ENCODE measurements at regions not wholly inside any gene's neighbourhood (a gene's known extent, or its start where the extent isn't known, plus 50 kb on each side); places are given as distances from the start of the nearest gene placed in this dataset.

GRCh38 chr1:88296642-88297041, 387.4 kb upstream of the PKN2 start:
- ATAC-seq (no peak), DNase-seq (no peak)
- no peaks in the 10 kb centered on the region for H4K20me1 ChIP-seq (ENCODE audit: low read length)
- no peaks in the 10 kb centered on the region for H3K27me3 ChIP-seq (ENCODE audit: low read length)
- H3K9me2 ChIP-seq (replicated peaks; ENCODE audit: low read length), result no peaks in the 10 kb centered on the region
- no peak overlapping the region for H3K27ac ChIP-seq (ENCODE audit: low read length)
- no peaks in the 10 kb centered on the region for H3K36me3 ChIP-seq (ENCODE audit: low read depth, low read length)
- no peak overlapping the region for H3K9ac ChIP-seq (ENCODE audit: low read length)
- no peaks in the 10 kb centered on the region for H3K9me3 ChIP-seq (ENCODE audit: low read length)
- H3F3A ChIP-seq (ENCODE audit: low read length, unreplicated experiment), result no peaks in the 10 kb centered on the region
- CTCF ChIA-PET, result interaction anchor here (0.6 to 0.7 kb wide), 2 partner anchors 12 to 970 kb away, joined by 3 to 4 read pairs; no protein-coding TSS in a partner anchor
- BruUV-seq (replicated peaks), result no TSS peak
- no peak overlapping the region for H3K4me3 ChIP-seq (ENCODE audit: low read length)
- H3K4me1 ChIP-seq (ENCODE audit: insufficient read depth, low read length), result no peaks in the 10 kb centered on the region
- TF ChIP-seq EZH2phosphoT487 (IDR thresholded peaks at IDR 0.05; ENCODE audit: borderline replicate concordance, low read length) (no peak), CTCF (conservative IDR thresholded peaks at IDR 0.05; ENCODE audit: low read depth, low read length) (no peak), EZH2 (IDR thresholded peaks at IDR 0.05; ENCODE audit: low read length, unreplicated experiment) (no peak)
- no peak overlapping the region for H2AFZ ChIP-seq (ENCODE audit: low read length)
- no peaks in the 10 kb centered on the region for H3K79me2 ChIP-seq (ENCODE audit: low read length)
- H3K4me2 ChIP-seq (ENCODE audit: low read length), result no peak overlapping the region
- intact Hi-C loops (cut with micrococcal nuclease), result no loop called here
- POLR2A ChIA-PET (ENCODE audit: unreplicated experiment), result no interaction called here

GRCh38 chr1:88298506-88298905, 385.6 kb upstream of the PKN2 start:
- BruUV-seq (replicated peaks), result no TSS peak
- intact Hi-C loops (cut with micrococcal nuclease), result no loop called here
- no peak for DNase-seq
- Histone ChIP-seq H3K4me1 (ENCODE audit: insufficient read depth, low read length) (no peaks in the 10 kb centered on the region), H3K27me3 (ENCODE audit: low read length) (no peaks in the 10 kb centered on the region), H3K9me3 (ENCODE audit: low read length) (no peaks in the 10 kb centered on the region), H4K20me1 (ENCODE audit: low read length) (no peaks in the 10 kb centered on the region), H3K4me3 (ENCODE audit: low read length) (no peak overlapping the region), H2AFZ (ENCODE audit: low read length) (no peak overlapping the region), H3K9ac (ENCODE audit: low read length) (no peak overlapping the region), H3K36me3 (ENCODE audit: low read depth, low read length) (no peaks in the 10 kb centered on the region), H3K79me2 (ENCODE audit: low read length) (no peaks in the 10 kb centered on the region), H3K9me2 (replicated peaks; ENCODE audit: low read length) (no peaks in the 10 kb centered on the region), H3F3A (ENCODE audit: low read length, unreplicated experiment) (no peaks in the 10 kb centered on the region), H3K4me2 (ENCODE audit: low read length) (no peak overlapping the region), H3K27ac (ENCODE audit: low read length) (no peak overlapping the region)
- ChIA-PET CTCF (no interaction called here), POLR2A (ENCODE audit: unreplicated experiment) (no interaction called here)
- TF ChIP-seq EZH2phosphoT487 (IDR thresholded peaks at IDR 0.05; ENCODE audit: borderline replicate concordance, low read length) (no peak), CTCF (conservative IDR thresholded peaks at IDR 0.05; ENCODE audit: low read depth, low read length) (no peak)
- no peak for ATAC-seq

GRCh38 chr1:88300752-88301263, 383.3 kb upstream of the PKN2 start:
- no peaks in the 10 kb centered on the region for H3K9me2 ChIP-seq (replicated peaks; ENCODE audit: low read length)
- TF ChIP-seq CTCF (conservative IDR thresholded peaks at IDR 0.05; ENCODE audit: low read depth, low read length), result no peak
- no peak for TF ChIP-seq EZH2 (IDR thresholded peaks at IDR 0.05; ENCODE audit: low read length, unreplicated experiment)
- no peak for TF ChIP-seq EZH2phosphoT487 (IDR thresholded peaks at IDR 0.05; ENCODE audit: borderline replicate concordance, low read length)
- intact Hi-C loops (cut with micrococcal nuclease), result loop anchor here (5.0 to 10.0 kb wide), 4 partner anchors 246 to 1009 kb away; partner anchors contain the start of gene LMO4
- no peaks in the 10 kb centered on the region for H3F3A ChIP-seq (ENCODE audit: low read length, unreplicated experiment)
- no peak overlapping the region for H3K4me2 ChIP-seq (ENCODE audit: low read length)
- H3K9me3 ChIP-seq (ENCODE audit: low read length), result no peaks in the 10 kb centered on the region
- no peak overlapping the region for H3K9ac ChIP-seq (ENCODE audit: low read length)
- H4K20me1 ChIP-seq (ENCODE audit: low read length), result no peaks in the 10 kb centered on the region
- ChIA-PET CTCF (no interaction called here), POLR2A (ENCODE audit: unreplicated experiment) (interaction anchor here (0.6 kb wide), 1 partner anchor 432 kb away, joined by 6 read pairs; no protein-coding TSS in a partner anchor)
- H3K36me3 ChIP-seq (ENCODE audit: low read depth, low read length), result no peaks in the 10 kb centered on the region
- ATAC-seq (no peak), DNase-seq (no peak)
- no peak overlapping the region for H3K4me3 ChIP-seq (ENCODE audit: low read length)
- H3K27ac ChIP-seq (ENCODE audit: low read length), result no peak overlapping the region
- H2AFZ ChIP-seq (ENCODE audit: low read length), result no peak overlapping the region
- no TSS peak for BruUV-seq (replicated peaks)
- H3K79me2 ChIP-seq (ENCODE audit: low read length), result no peaks in the 10 kb centered on the region
- H3K27me3 ChIP-seq (ENCODE audit: low read length), result no peaks in the 10 kb centered on the region
- no peaks in the 10 kb centered on the region for H3K4me1 ChIP-seq (ENCODE audit: insufficient read depth, low read length)

Measured in PC-3 (cell line).